Loucy (cell line): ENCODE measurements at regions not wholly inside any gene's neighbourhood (a gene's known extent, or its start where the extent isn't known, plus 50 kb on each side); places are given as distances from the start of the nearest gene placed in this dataset.

Source experiments
- H2AFZ ChIP-seq: fragments of 200-600 bp; sonication (generic); 2 replicates; pipeline ENCODE4 v1.6.0; 2016; ENCODE audit warnings: antibody characterized with exemption, mild to moderate bottlenecking, low read length, moderate library complexity
- H3F3A ChIP-seq: fragments of 200-600 bp; 2 replicates; pipeline ENCODE4 v1.6.0; 2016; ENCODE audit warnings: antibody characterized with exemption, low read depth, mild to moderate bottlenecking
- H3K27me3 ChIP-seq: fragments of 200-600 bp; sonication (generic); 2 replicates; pipeline ENCODE4 v1.6.1; 2014; ENCODE audit warnings: low read length, mild to moderate bottlenecking; ENCODE audit not compliant: insufficient read depth, poor library complexity, severe bottlenecking
- H3K36me3 ChIP-seq: fragments of 200-600 bp; sonication (generic); 2 replicates; pipeline ENCODE4 v1.6.1; 2016; ENCODE audit warnings: low read length; ENCODE audit not compliant: insufficient read depth
- H3K4me1 ChIP-seq: fragments of 200-600 bp; sonication (generic); 2 replicates; pipeline ENCODE4 v1.5.1; 2014; ENCODE audit warnings: low read length, mild to moderate bottlenecking; ENCODE audit not compliant: insufficient read depth, poor library complexity, severe bottlenecking
- H3K4me2 ChIP-seq: fragments of 200-600 bp; sonication (generic); 2 replicates; pipeline ENCODE4 v1.6.0; 2014; ENCODE audit warnings: antibody characterized with exemption, low read length, low read depth, mild to moderate bottlenecking; ENCODE audit not compliant: poor library complexity, severe bottlenecking
- H3K4me3 ChIP-seq: fragments of 200-600 bp; sonication (generic); 2 replicates; pipeline ENCODE4 v1.5.1; 2014; ENCODE audit warnings: low read length, mild to moderate bottlenecking, mixed read lengths; ENCODE audit not compliant: poor library complexity, severe bottlenecking
- H3K79me2 ChIP-seq: fragments of 200-600 bp; sonication (generic); 2 replicates; pipeline ENCODE4 v1.6.1; 2014; ENCODE audit warnings: low read length; ENCODE audit not compliant: insufficient read depth
- H3K9ac ChIP-seq: fragments of 200-600 bp; sonication (generic); 2 replicates; pipeline ENCODE4 v1.6.0; 2014; ENCODE audit warnings: mild to moderate bottlenecking, low read depth, low read length, moderate library complexity; ENCODE audit not compliant: poor library complexity, severe bottlenecking
- H3K9me2 ChIP-seq: fragments of 200-600 bp; sonication (generic); replicated peaks from 2 replicates; pipeline ENCODE4 v1.6.1; 2016; ENCODE audit warnings: low read depth, low read length, mixed read lengths
- H3K9me3 ChIP-seq: fragments of 200-600 bp; sonication (generic); 2 replicates; pipeline ENCODE4 v1.6.1; 2014; ENCODE audit warnings: mild to moderate bottlenecking, antibody characterized with exemption, low read length, low read depth; ENCODE audit not compliant: insufficient read depth
- H4K20me1 ChIP-seq: fragments of 200-600 bp; sonication (generic); 2 replicates; pipeline ENCODE4 v1.6.0; 2014; ENCODE audit warnings: antibody characterized with exemption, low read length, mild to moderate bottlenecking; ENCODE audit not compliant: insufficient read depth, poor library complexity, severe bottlenecking
- CTCF ChIP-seq: fragments of 200-600 bp; sonication (generic); conservative IDR thresholded peaks from 2 replicates; pipeline ENCODE4 v1.5.1; 2014; ENCODE audit warnings: mild to moderate bottlenecking, antibody characterized with exemption, low read length
- EZH2phosphoT487 ChIP-seq: fragments of 200-600 bp; IDR thresholded peaks from 2 replicates; pipeline ENCODE4 v1.6.1; 2018; ENCODE audit warnings: antibody characterized with exemption, mild to moderate bottlenecking, moderate library complexity, borderline replicate concordance

GRCh38 chr1:175891783-175892309, 148.5 kb upstream of the TNR start:
- Histone ChIP-seq H3K4me3 (no peak overlapping the region), H3K4me1 (no peaks in the 10 kb centered on the region), H3K9ac (no peak overlapping the region), H3K9me2 (no peaks in the 10 kb centered on the region), H3K4me2 (no peak overlapping the region), H3F3A (no peaks in the 10 kb centered on the region), H4K20me1 (no peaks in the 10 kb centered on the region), H2AFZ (no peak overlapping the region), H3K9me3 (no peaks in the 10 kb centered on the region), H3K27me3 (no peaks in the 10 kb centered on the region), H3K36me3 (no peaks in the 10 kb centered on the region), H3K79me2 (no peaks in the 10 kb centered on the region)
- TF ChIP-seq EZH2phosphoT487 (no peak), CTCF (no peak)

- no peak for TF ChIP-seq CTCF
- Histone ChIP-seq H3K27me3 (no peaks in the 10 kb centered on the region), H3K4me3 (no peak overlapping the region), H2AFZ (no peak overlapping the region), H3K4me2 (no peak overlapping the region), H3K79me2 (no peaks in the 10 kb centered on the region), H3F3A (no peaks in the 10 kb centered on the region), H3K9me2 (no peaks in the 10 kb centered on the region), H3K4me1 (no peaks in the 10 kb centered on the region), H3K9ac (no peak overlapping the region), H4K20me1 (no peaks in the 10 kb centered on the region), H3K36me3 (no peaks in the 10 kb centered on the region), H3K9me3 (no peaks in the 10 kb centered on the region)
Measured at GRCh38 chr1:175890958-175891357, 147.6 kb upstream of the TNR start.

- no peaks in the 10 kb centered on the region for H3K27me3 ChIP-seq
- no peaks in the 10 kb centered on the region for H3K9me3 ChIP-seq
Measured at GRCh38 chr1:175889848-175890247, 146.5 kb upstream of the TNR start.

More at GRCh38 chr1:175889848-175890247, 146.5 kb upstream of the TNR start:
- Histone ChIP-seq H3F3A (no peaks in the 10 kb centered on the region), H3K4me3 (no peak overlapping the region), H3K36me3 (no peaks in the 10 kb centered on the region), H3K9ac (no peak overlapping the region), H4K20me1 (no peaks in the 10 kb centered on the region), H2AFZ (no peak overlapping the region), H3K79me2 (no peaks in the 10 kb centered on the region), H3K9me2 (no peaks in the 10 kb centered on the region), H3K4me2 (no peak overlapping the region), H3K4me1 (no peaks in the 10 kb centered on the region)
- TF ChIP-seq EZH2phosphoT487 (no peak), CTCF (no peak)
